GM23338 (cell line): ENCODE measurements at regions not wholly inside any gene's neighbourhood (a gene's known extent, or its start where the extent isn't known, plus 50 kb on each side); places are given as distances from the start of the nearest gene placed in this dataset.

Experiments used
- ATAC-seq: fragments of 200-7000 bp; cut with Tn5 transposase; 3 replicates; pipeline ENCODE4 v1.9.1; 2020
- DNase-seq: peaks from one replicate; pipeline ENCODE4 v3.0.0-alpha.2; 2015; ENCODE audit warnings: low spot score
- H2AFZ ChIP-seq: fragments of 200-600 bp; sonication (generic); 2 replicates; pipeline ENCODE4 v1.8.0; 2016; ENCODE audit warnings: antibody characterized with exemption, mild to moderate bottlenecking, moderate library complexity
- H3F3A ChIP-seq: fragments of 200-600 bp; sonication (generic); replicated peaks from 2 replicates; pipeline ENCODE4 v1.8.0; 2017; ENCODE audit warnings: antibody characterized with exemption, mixed run types, low read depth
- H3K27ac ChIP-seq: fragments of 200-600 bp; sonication (generic); 2 replicates; pipeline ENCODE4 v1.6.1; 2016; ENCODE audit warnings: low read depth
- H3K27me3 ChIP-seq: fragments of 200-600 bp; sonication (generic); 2 replicates; pipeline ENCODE4 v1.8.0; 2016; ENCODE audit warnings: mild to moderate bottlenecking, mixed run types, moderate library complexity; ENCODE audit not compliant: insufficient read depth
- H3K36me3 ChIP-seq: fragments of 200-600 bp; sonication (generic); 2 replicates; pipeline ENCODE4 v1.8.0; 2016; ENCODE audit warnings: mild to moderate bottlenecking; ENCODE audit not compliant: insufficient read depth
- H3K4me1 ChIP-seq: fragments of 200-600 bp; sonication (generic); 2 replicates; pipeline ENCODE4 v1.8.0; 2016; ENCODE audit warnings: mild to moderate bottlenecking, moderate library complexity; ENCODE audit not compliant: insufficient read depth
- H3K4me2 ChIP-seq: fragments of 200-600 bp; sonication (generic); 2 replicates; pipeline ENCODE4 v1.7.1; 2017; ENCODE audit warnings: mixed run types
- H3K4me3 ChIP-seq: fragments of 200-600 bp; sonication (generic); 2 replicates; pipeline ENCODE4 v1.6.1; 2016; ENCODE audit warnings: mixed run types
- H3K79me2 ChIP-seq: fragments of 200-600 bp; sonication (generic); replicated peaks from 2 replicates; pipeline ENCODE4 v1.8.0; 2017; ENCODE audit warnings: mild to moderate bottlenecking; ENCODE audit not compliant: insufficient read depth
- H3K9me2 ChIP-seq: fragments of 200-600 bp; sonication (generic); 2 replicates; pipeline ENCODE4 v1.8.0; 2017; ENCODE audit not compliant: insufficient read depth
- H4K20me1 ChIP-seq: fragments of 200-600 bp; sonication (generic); replicated peaks from 2 replicates; pipeline ENCODE4 v1.8.0; 2017; ENCODE audit warnings: mild to moderate bottlenecking; ENCODE audit not compliant: insufficient read depth
- H3K27ac Mint-ChIP-seq: 2 replicates; pipeline ENCODE4 v1.8.0; 2020; ENCODE audit warnings: inconsistent platforms, mild to moderate bottlenecking, moderate library complexity, mixed read lengths
- H3K27me3 Mint-ChIP-seq: 3 replicates; pipeline ENCODE4 v1.8.0; 2022; ENCODE audit warnings: low read depth, mild to moderate bottlenecking, moderate library complexity, mixed read lengths, inconsistent platforms; ENCODE audit not compliant: insufficient read depth, poor library complexity
- H3K36me3 Mint-ChIP-seq: 3 replicates; pipeline ENCODE4 v1.8.0; 2021; ENCODE audit warnings: low read depth, mild to moderate bottlenecking, inconsistent platforms, moderate library complexity, mixed read lengths
- H3K4me1 Mint-ChIP-seq: 3 replicates; pipeline ENCODE4 v1.8.0; 2020; ENCODE audit warnings: mild to moderate bottlenecking, inconsistent platforms, mixed read lengths
- H3K4me3 Mint-ChIP-seq: 3 replicates; pipeline ENCODE4 v1.8.0; 2021; ENCODE audit warnings: moderate library complexity, mild to moderate bottlenecking, inconsistent platforms, mixed read lengths
- H3K9me3 Mint-ChIP-seq: 3 replicates; pipeline ENCODE4 v1.8.0; 2020; ENCODE audit warnings: moderate library complexity, mild to moderate bottlenecking, inconsistent platforms, mixed read lengths
- EZH2 ChIP-seq: fragments of 200-600 bp; sonication (generic); IDR thresholded peaks from one replicate; pipeline ENCODE4 v1.8.0; 2017; ENCODE audit warnings: antibody characterized with exemption, mild to moderate bottlenecking, low read depth; ENCODE audit not compliant: unreplicated experiment
- JUNB ChIP-seq: IDR thresholded peaks from one replicate; pipeline ENCODE4 v1.6.1; 2016; ENCODE audit warnings: antibody characterized with exemption; ENCODE audit not compliant: unreplicated experiment
- POLR2AphosphoS5 ChIP-seq: IDR thresholded peaks from 2 replicates; pipeline ENCODE4 v1.6.1; 2016; ENCODE audit warnings: antibody characterized with exemption, low read depth
- ZNF114 ChIP-seq: fragments of 250-450 bp; sonication (Bioruptor Pico); IDR thresholded peaks from 2 replicates; pipeline ENCODE4 v1.5.0; 2020; ENCODE audit warnings: mild to moderate bottlenecking, moderate library complexity
- ZNF331 ChIP-seq: fragments of 250-450 bp; sonication (Bioruptor Pico); IDR thresholded peaks from 2 replicates; pipeline ENCODE4 v1.5.0; 2020; ENCODE audit warnings: low read depth, mild to moderate bottlenecking, moderate library complexity
- TF ChIP-seq, protein P1 (sequence below): fragments of 250-450 bp; sonication (Bioruptor Pico); IDR thresholded peaks from 2 replicates; pipeline ENCODE4 v1.5.0; 2020; ENCODE audit warnings: mild to moderate bottlenecking, moderate library complexity
- TF ChIP-seq, protein P2 (sequence below): IDR thresholded peaks from 2 replicates; pipeline ENCODE4 v1.6.1; 2016; ENCODE audit warnings: antibody characterized with exemption

DNA sequence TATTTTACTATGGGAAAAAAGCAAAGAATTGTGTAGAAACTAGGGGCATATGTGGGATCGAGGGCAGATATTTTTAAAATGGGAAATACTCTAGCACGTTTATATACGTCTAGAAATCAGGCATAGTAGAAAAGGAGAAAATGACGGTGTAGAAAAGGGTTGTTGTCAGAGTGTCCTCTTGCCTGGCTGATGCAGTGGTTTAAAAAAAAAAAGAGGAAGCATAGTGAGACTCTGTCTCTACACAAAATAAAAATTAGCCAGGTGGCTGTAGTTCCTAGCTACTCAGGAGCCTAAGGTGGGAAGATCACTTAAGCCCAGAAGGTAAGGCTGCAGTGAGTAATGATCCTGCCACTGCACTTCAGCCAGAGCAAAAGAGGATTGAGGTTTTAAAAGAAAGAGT is 64.7 kb upstream of the LRRC7 start (continued):
- TF ChIP-seq, protein P1, sequence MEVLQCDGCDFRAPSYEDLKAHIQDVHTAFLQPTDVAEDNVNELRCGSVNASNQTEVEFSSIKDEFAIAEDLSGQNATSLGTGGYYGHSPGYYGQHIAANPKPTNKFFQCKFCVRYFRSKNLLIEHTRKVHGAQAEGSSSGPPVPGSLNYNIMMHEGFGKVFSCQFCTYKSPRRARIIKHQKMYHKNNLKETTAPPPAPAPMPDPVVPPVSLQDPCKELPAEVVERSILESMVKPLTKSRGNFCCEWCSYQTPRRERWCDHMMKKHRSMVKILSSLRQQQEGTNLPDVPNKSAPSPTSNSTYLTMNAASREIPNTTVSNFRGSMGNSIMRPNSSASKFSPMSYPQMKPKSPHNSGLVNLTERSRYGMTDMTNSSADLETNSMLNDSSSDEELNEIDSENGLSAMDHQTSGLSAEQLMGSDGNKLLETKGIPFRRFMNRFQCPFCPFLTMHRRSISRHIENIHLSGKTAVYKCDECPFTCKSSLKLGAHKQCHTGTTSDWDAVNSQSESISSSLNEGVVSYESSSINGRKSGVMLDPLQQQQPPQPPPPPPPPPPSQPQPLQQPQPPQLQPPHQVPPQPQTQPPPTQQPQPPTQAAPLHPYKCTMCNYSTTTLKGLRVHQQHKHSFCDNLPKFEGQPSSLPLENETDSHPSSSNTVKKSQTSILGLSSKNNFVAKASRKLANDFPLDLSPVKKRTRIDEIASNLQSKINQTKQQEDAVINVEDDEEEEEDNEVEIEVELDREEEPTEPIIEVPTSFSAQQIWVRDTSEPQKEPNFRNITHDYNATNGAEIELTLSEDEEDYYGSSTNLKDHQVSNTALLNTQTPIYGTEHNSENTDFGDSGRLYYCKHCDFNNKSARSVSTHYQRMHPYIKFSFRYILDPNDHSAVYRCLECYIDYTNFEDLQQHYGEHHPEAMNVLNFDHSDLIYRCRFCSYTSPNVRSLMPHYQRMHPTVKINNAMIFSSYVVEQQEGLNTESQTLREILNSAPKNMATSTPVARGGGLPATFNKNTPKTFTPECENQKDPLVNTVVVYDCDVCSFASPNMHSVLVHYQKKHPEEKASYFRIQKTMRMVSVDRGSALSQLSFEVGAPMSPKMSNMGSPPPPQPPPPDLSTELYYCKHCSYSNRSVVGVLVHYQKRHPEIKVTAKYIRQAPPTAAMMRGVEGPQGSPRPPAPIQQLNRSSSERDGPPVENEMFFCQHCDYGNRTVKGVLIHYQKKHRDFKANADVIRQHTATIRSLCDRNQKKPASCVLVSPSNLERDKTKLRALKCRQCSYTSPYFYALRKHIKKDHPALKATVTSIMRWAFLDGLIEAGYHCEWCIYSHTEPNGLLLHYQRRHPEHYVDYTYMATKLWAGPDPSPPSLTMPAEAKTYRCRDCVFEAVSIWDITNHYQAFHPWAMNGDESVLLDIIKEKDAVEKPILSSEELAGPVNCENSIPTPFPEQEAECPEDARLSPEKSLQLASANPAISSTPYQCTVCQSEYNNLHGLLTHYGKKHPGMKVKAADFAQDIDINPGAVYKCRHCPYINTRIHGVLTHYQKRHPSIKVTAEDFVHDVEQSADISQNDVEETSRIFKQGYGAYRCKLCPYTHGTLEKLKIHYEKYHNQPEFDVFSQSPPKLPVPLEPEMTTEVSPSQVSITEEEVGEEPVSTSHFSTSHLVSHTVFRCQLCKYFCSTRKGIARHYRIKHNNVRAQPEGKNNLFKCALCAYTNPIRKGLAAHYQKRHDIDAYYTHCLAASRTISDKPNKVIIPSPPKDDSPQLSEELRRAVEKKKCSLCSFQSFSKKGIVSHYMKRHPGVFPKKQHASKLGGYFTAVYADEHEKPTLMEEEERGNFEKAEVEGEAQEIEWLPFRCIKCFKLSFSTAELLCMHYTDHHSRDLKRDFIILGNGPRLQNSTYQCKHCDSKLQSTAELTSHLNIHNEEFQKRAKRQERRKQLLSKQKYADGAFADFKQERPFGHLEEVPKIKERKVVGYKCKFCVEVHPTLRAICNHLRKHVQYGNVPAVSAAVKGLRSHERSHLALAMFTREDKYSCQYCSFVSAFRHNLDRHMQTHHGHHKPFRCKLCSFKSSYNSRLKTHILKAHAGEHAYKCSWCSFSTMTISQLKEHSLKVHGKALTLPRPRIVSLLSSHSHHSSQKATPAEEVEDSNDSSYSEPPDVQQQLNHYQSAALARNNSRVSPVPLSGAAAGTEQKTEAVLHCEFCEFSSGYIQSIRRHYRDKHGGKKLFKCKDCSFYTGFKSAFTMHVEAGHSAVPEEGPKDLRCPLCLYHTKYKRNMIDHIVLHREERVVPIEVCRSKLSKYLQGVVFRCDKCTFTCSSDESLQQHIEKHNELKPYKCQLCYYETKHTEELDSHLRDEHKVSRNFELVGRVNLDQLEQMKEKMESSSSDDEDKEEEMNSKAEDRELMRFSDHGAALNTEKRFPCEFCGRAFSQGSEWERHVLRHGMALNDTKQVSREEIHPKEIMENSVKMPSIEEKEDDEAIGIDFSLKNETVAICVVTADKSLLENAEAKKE (CRISPR knock-in tag), result no peak
- TF ChIP-seq JUNB, result no peak
- no peak for TF ChIP-seq POLR2AphosphoS5
- no peak for TF ChIP-seq ZNF331 (CRISPR knock-in tag)
- no peak for TF ChIP-seq EZH2
- no peak for TF ChIP-seq ZNF114 (CRISPR knock-in tag)

DNA sequence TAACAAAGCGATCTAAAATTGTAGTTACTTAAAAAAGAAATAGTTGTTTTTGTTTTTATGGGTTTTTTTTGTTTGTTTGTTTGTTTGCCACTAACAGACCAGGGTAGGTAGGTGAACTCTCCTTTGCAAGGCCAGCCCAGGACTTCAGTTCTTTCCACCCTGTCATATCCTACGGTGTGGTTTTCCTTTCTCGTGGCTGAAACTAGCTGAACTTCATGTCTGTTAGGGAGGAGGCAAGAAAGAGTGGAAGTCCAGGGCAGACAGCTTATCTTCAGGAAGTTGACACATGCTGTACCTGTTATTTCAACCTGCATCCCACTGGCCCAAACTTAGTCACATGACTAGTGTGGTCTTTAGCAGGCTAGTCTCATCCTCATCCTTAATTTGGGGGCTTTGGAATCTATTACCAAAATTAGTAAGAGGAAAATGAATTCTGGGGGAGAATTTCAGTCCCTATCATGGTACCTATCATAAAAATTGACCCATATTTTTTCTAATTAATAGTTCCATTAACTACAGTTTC is 62.9 kb upstream of the LRRC7 start:
- ATAC-seq (no peak), DNase-seq (no peak)
- Mint-ChIP-seq H3K36me3 (no peaks in the 10 kb centered on the region), H3K27ac (no peak overlapping the region), H3K27me3 (no peaks in the 10 kb centered on the region), H3K4me3 (no peak overlapping the region), H3K9me3 (no peaks in the 10 kb centered on the region), H3K4me1 (peaks cover 5% of the 10 kb centered on the region; the same call in 2 of the 3 replicates)
- Histone ChIP-seq H3K4me1 (peaks cover 13% of the 10 kb centered on the region; the same call in 1 of the 2 replicates), H3K4me2 (no peak overlapping the region), H3K27me3 (no peaks in the 10 kb centered on the region), H3K27ac (no peak overlapping the region), H4K20me1 (no peaks in the 10 kb centered on the region), H2AFZ (no peak overlapping the region), H3K36me3 (no peaks in the 10 kb centered on the region), H3K9me2 (no peaks in the 10 kb centered on the region), H3F3A (no peaks in the 10 kb centered on the region), H3K79me2 (no peaks in the 10 kb centered on the region), H3K4me3 (no peak overlapping the region)
- TF ChIP-seq, protein P2, sequence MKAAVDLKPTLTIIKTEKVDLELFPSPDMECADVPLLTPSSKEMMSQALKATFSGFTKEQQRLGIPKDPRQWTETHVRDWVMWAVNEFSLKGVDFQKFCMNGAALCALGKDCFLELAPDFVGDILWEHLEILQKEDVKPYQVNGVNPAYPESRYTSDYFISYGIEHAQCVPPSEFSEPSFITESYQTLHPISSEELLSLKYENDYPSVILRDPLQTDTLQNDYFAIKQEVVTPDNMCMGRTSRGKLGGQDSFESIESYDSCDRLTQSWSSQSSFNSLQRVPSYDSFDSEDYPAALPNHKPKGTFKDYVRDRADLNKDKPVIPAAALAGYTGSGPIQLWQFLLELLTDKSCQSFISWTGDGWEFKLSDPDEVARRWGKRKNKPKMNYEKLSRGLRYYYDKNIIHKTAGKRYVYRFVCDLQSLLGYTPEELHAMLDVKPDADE, result no peak
- no peak for TF ChIP-seq ZNF331 (CRISPR knock-in tag)
